IMR-90 (cell line): ENCODE measurements at regions not wholly inside any gene's neighbourhood (a gene's known extent, or its start where the extent isn't known, plus 50 kb on each side); places are given as distances from the start of the nearest gene placed in this dataset.

Source experiments
- ATAC-seq: fragments of 200-7000 bp; cut with Tn5 transposase; 2 replicates; pipeline ENCODE4 v1.9.1; 2020; ENCODE audit warnings: low read depth, mild to moderate bottlenecking, moderate library complexity
- BruUV-seq: library from RNA; stranded (reverse); fragments of 400-500 nt; replicated peaks from 2 replicates; lab custom pipeline; 2021; lab: Mats Ljungman, UMichigan
- CTCF ChIA-PET: fragments of 300-600 bp; formaldehyde crosslinking; extraction: SDS; loops from one replicate; lab custom pipeline; 2021; ENCODE audit warnings: antibody characterized with exemption; lab: Yijun Ruan, JAX
- POLR2A ChIA-PET: fragments of 300-600 bp; sonication (Branson Sonifier 250); formaldehyde crosslinking; loops from one replicate; lab custom pipeline; 2022; ENCODE audit warnings: antibody characterized with exemption; ENCODE audit not compliant: unreplicated experiment; lab: Charles Lee
- DNase-seq: peaks from one replicate; pipeline ENCODE4 v3.0.0; 2013
- H2AFZ ChIP-seq: replicated peaks from 2 replicates; pipeline ENCODE3; 2013; ENCODE audit warnings: low read length, mild to moderate bottlenecking; ENCODE audit not compliant: poor library complexity
- H2AK5ac ChIP-seq: 2 replicates; pipeline ENCODE4 v1.6.1; 2013; ENCODE audit warnings: low read depth, low read length, inconsistent platforms
- H2AK9ac ChIP-seq: replicated peaks from 2 replicates; pipeline ENCODE3; 2013; ENCODE audit warnings: mild to moderate bottlenecking, low read depth, low read length, moderate library complexity; ENCODE audit not compliant: poor library complexity
- H2BK120ac ChIP-seq: 2 replicates; pipeline ENCODE4 v1.6.1; 2013; ENCODE audit warnings: low read depth, low read length, inconsistent platforms
- H2BK15ac ChIP-seq: 3 replicates; pipeline ENCODE4 v1.6.1; 2013; ENCODE audit warnings: low read depth, low read length, inconsistent platforms
- H2BK20ac ChIP-seq: 2 replicates; pipeline ENCODE4 v1.6.1; 2013; ENCODE audit warnings: low read depth, mild to moderate bottlenecking, inconsistent platforms, low read length, moderate library complexity
- H2BK5ac ChIP-seq: 2 replicates; pipeline ENCODE4 v1.6.1; 2013; ENCODE audit warnings: mild to moderate bottlenecking, low read depth, low read length, inconsistent platforms; ENCODE audit not compliant: poor library complexity, severe bottlenecking
- H3K14ac ChIP-seq: replicated peaks from 2 replicates; pipeline ENCODE4 v1.6.1; 2013; ENCODE audit warnings: low read depth, low read length, inconsistent platforms
- H3K18ac ChIP-seq: 2 replicates; pipeline ENCODE4 v1.6.1; 2013; ENCODE audit warnings: low read depth, low read length, control low read depth
- H3K23ac ChIP-seq: 2 replicates; pipeline ENCODE4 v1.6.1; 2013; ENCODE audit warnings: low read depth, low read length, inconsistent platforms
- H3K27ac ChIP-seq: 2 replicates; pipeline ENCODE4 v1.5.1; 2013; ENCODE audit warnings: mild to moderate bottlenecking, control low read depth, low read length; ENCODE audit not compliant: insufficient read depth
- H3K27me3 ChIP-seq: 2 replicates; pipeline ENCODE4 v1.6.1; 2013; ENCODE audit warnings: low read length; ENCODE audit not compliant: control insufficient read depth, insufficient read depth
- H3K36me3 ChIP-seq: 2 replicates; pipeline ENCODE4 v1.6.1; 2013; ENCODE audit warnings: low read length, mixed read lengths; ENCODE audit not compliant: control insufficient read depth, insufficient read depth
- H3K4ac ChIP-seq: 2 replicates; pipeline ENCODE4 v1.6.1; 2013; ENCODE audit warnings: low read depth, low read length, inconsistent platforms
- H3K4me1 ChIP-seq: 2 replicates; pipeline ENCODE4 v1.6.1; 2013; ENCODE audit warnings: low read length, mixed read lengths; ENCODE audit not compliant: control insufficient read depth, insufficient read depth
- H3K4me2 ChIP-seq: 2 replicates; pipeline ENCODE4 v1.6.1; 2013; ENCODE audit warnings: low read depth, mild to moderate bottlenecking, control low read depth, low read length, moderate library complexity
- H3K4me3 ChIP-seq: 2 replicates; pipeline ENCODE4 v1.5.1; 2013; ENCODE audit warnings: low read depth, mild to moderate bottlenecking, control low read depth, low read length, moderate library complexity; ENCODE audit not compliant: insufficient read depth
- H3K56ac ChIP-seq: 2 replicates; pipeline ENCODE4 v1.6.1; 2013; ENCODE audit warnings: low read length, inconsistent platforms; ENCODE audit not compliant: insufficient read depth; ENCODE audit errors: extremely low read depth
- H3K79me1 ChIP-seq, 2 experiments: 2 replicates each; pipeline ENCODE4 v1.6.1; 2013; ENCODE audit warnings: low read length in 2 of 2, inconsistent platforms in 1 of 2, low read depth in 1 of 2
- H3K9ac ChIP-seq: 2 replicates; pipeline ENCODE4 v1.6.1; 2013; ENCODE audit warnings: low read depth, low read length, control low read depth
- H3K9me1 ChIP-seq: 2 replicates; pipeline ENCODE4 v1.6.1; 2013; ENCODE audit warnings: low read length, inconsistent platforms; ENCODE audit not compliant: insufficient read depth
- H3K9me3 ChIP-seq: 2 replicates; pipeline ENCODE4 v1.6.1; 2013; ENCODE audit warnings: low read length; ENCODE audit not compliant: control insufficient read depth, insufficient read depth
- H4K20me1 ChIP-seq: 2 replicates; pipeline ENCODE4 v1.6.1; 2013; ENCODE audit warnings: low read length, inconsistent platforms; ENCODE audit not compliant: insufficient read depth
- H4K5ac ChIP-seq: 2 replicates; pipeline ENCODE4 v1.6.1; 2013; ENCODE audit warnings: mild to moderate bottlenecking, low read depth, low read length, control low read depth
- H4K8ac ChIP-seq, 2 experiments: 2 replicates each; pipeline ENCODE4 v1.6.1; 2013; ENCODE audit warnings: low read depth in 2 of 2, low read length in 2 of 2, control low read depth in 1 of 2, inconsistent platforms in 1 of 2
- H4K91ac ChIP-seq: 2 replicates; pipeline ENCODE4 v1.6.1; 2013; ENCODE audit warnings: low read depth, low read length, inconsistent platforms; ENCODE audit not compliant: insufficient read depth
- BHLHE40 ChIP-seq: fragments of 150-350 bp; IDR thresholded peaks from 2 replicates; pipeline ENCODE4 v1.6.1; 2016; ENCODE audit warnings: mild to moderate bottlenecking, low read depth, low read length
- CHD1 ChIP-seq: IDR thresholded peaks from 2 replicates; pipeline ENCODE4 v1.6.1; 2012; ENCODE audit warnings: low read depth, low read length, improper control_type of control experiment
- NFE2L2 ChIP-seq: fragments of 150-350 bp; IDR thresholded peaks from 2 replicates; pipeline ENCODE4 v1.6.1; 2016; ENCODE audit warnings: low read depth, mild to moderate bottlenecking, low read length
- RAD21 ChIP-seq: IDR thresholded peaks from 2 replicates; pipeline ENCODE4 v1.6.1; 2012; ENCODE audit warnings: low read length, improper control_type of control experiment
- RFX5 ChIP-seq: IDR thresholded peaks from 2 replicates; pipeline ENCODE4 v1.8.0; 2012; ENCODE audit warnings: low read depth, mild to moderate bottlenecking, low read length, moderate library complexity
- SMC3 ChIP-seq: fragments of 150-350 bp; IDR thresholded peaks from 2 replicates; pipeline ENCODE4 v1.6.1; 2016; ENCODE audit warnings: low read depth, mild to moderate bottlenecking, antibody characterized with exemption, low read length, moderate library complexity
- WGBS, 2 experiments: methylation state at CpG; one replicate each; pipeline versions ENCODE4 v1.1.5 to v1.1.7; 2013; ENCODE audit warnings: missing lambda C conversion rate in 2 of 2; ENCODE audit not compliant: insufficient read length in 1 of 2; ENCODE audit errors: extremely low coverage in 2 of 2; 5-methylcytosine and 5-hydroxymethylcytosine counted together
- dilution Hi-C: fragments of 300-500 bp; cut with HindIII; formaldehyde crosslinking; loops from one replicate; pipeline ENCODE4 v1.14.3; 2018; ENCODE audit warnings: low sequenced_read_pairs; ENCODE audit not compliant: unreplicated experiment
- in situ Hi-C: fragments of 300-500 bp; cut with MboI; formaldehyde crosslinking; loops from 3 replicates; pipeline ENCODE4 v1.14.3; 2019; ENCODE audit warnings: low sequenced_read_pairs, inconsistent platforms, mixed read lengths
- intact Hi-C: fragments of 100-400 bp; cut with micrococcal nuclease; formaldehyde crosslinking; loops from 2 replicates; pipeline ENCODE4 v1.10.0; 2022

GRCh38 chr4:123585111-123585510 is 188.5 kb downstream of the SPRY1 start:
- no peaks in the 10 kb centered on the region for H4K20me1 ChIP-seq
- H3K36me3 ChIP-seq: 0 out of 2 replicates have a peak, but pooled peaks cover 3% of the 10 kb centered on the region
- no TSS peak for BruUV-seq
- no peak overlapping the region for H3K4me3 ChIP-seq
- H4K91ac ChIP-seq: no peak overlapping the region
- peaks cover 9% of the 10 kb centered on the region for H3K4me1 ChIP-seq
- no peak overlapping the region for H4K8ac ChIP-seq
- H2BK5ac ChIP-seq: no peak overlapping the region
- H2AK9ac ChIP-seq: no peak overlapping the region
- H3K27me3 ChIP-seq: no peaks in the 10 kb centered on the region
- ATAC-seq: no peak
- H3K18ac ChIP-seq: no peak overlapping the region
- ChIA-PET CTCF (no interaction called here), POLR2A (interaction anchor here (0.6 kb wide), 1 partner anchor 9 kb away, joined by 3 read pairs; no protein-coding TSS in a partner anchor)
- no peak overlapping the region for H3K27ac ChIP-seq
- no peak overlapping the region for H2AK5ac ChIP-seq
- no peak for DNase-seq
- dilution Hi-C loops (no loop called here), intact Hi-C loops (no loop called here), in situ Hi-C loops (no loop called here)
- H3K79me1 ChIP-seq: no peaks in the 10 kb centered on the region
- WGBS, 2 experiments: no CpG with 5 or more reads among the region's 2 CpGs
- no peak overlapping the region for H2AFZ ChIP-seq
- no peak overlapping the region for H4K5ac ChIP-seq
- H2BK15ac ChIP-seq: no peak overlapping the region
- H3K9ac ChIP-seq: no peak overlapping the region
- peaks cover 10% of the 10 kb centered on the region for H3K9me3 ChIP-seq
- no peak overlapping the region for H3K56ac ChIP-seq
- H2BK120ac ChIP-seq: no peak overlapping the region
- peaks cover 6% of the 10 kb centered on the region for H3K9me1 ChIP-seq
- H2BK20ac ChIP-seq: no peak overlapping the region
- H3K14ac ChIP-seq: no peak overlapping the region
- TF ChIP-seq BHLHE40: no peak
- TF ChIP-seq RAD21: no peak
- TF ChIP-seq NFE2L2: no peak
- TF ChIP-seq SMC3: no peak
- TF ChIP-seq CHD1: no peak
- no peak for TF ChIP-seq RFX5
- H3K23ac ChIP-seq: no peak overlapping the region
- no peak overlapping the region for H3K4ac ChIP-seq
- no peak overlapping the region for H3K4me2 ChIP-seq
